ENCODE measurements at regions not wholly inside any gene's neighbourhood (a gene's known extent, or its start where the extent isn't known, plus 50 kb on each side); places are given as distances from the start of the nearest gene placed in this dataset.

- TF ChIP-seq CTCF (IDR thresholded peaks at IDR 0.05) (no peak), POLR2A (IDR thresholded peaks at IDR 0.05) (no peak)
Observed at GRCh38 chr7:109996411-109996810, 1094.5 kb upstream of the LRRN3 start.

Data from right lobe of liver (tissue), 4 donors.